ENCODE measurements at regions not wholly inside any gene's neighbourhood (a gene's known extent, or its start where the extent isn't known, plus 50 kb on each side); places are given as distances from the start of the nearest gene placed in this dataset.
"Not testable (repeated sequence)": the region's sequence is repeated elsewhere in the genome, so short reads cannot be mapped to it uniquely, and the experiment has no call there.

DNA sequence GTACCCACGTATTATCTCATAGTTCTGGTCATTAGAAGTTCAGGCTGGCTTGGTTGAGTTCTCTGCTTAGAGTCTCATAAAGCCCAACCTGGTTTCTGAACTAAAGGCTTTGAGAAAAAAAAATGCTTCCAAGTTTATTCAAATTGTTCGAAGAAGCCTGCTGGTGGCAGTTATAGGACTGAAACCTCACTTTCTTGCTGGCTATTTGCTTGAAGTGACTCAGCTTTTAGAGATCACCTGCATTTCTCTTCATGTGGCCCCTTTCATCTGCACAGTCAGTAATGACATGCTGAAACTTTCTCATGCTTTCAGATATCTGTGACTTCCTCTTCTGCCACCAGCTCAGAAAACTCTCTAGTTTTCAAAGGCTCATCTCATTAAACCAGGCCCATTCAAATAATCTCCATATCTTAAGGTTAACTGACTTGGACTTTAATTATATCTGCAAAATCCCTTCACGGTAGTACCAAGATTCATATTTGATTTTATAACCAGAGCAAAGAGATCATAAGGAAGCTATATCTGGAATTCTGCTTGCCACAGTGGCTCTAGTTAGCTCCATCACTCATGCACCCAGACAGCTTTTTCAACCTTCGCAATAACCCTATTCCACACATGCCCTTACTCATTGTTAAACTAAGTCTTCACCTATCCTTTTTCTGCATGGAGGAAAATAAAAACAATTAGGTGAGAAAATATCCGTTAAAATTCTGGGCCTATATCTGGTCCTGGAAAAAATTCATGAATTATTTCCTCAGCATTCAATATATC lies 433.8 kb upstream of the CBLB start:
- Histone ChIP-seq H3K27me3 (no peaks in the 10 kb centered on the region), H3K36me3 (no peaks in the 10 kb centered on the region), H4K20me1 (no peaks in the 10 kb centered on the region), H3K4me3 (no peak overlapping the region), H3K4me2 (no peak overlapping the region), H3K27ac (no peak overlapping the region), H3K9ac (no peak overlapping the region), H3K4me1 (no peaks in the 10 kb centered on the region), H3K9me3 (no peaks in the 10 kb centered on the region)
- no peak for TF ChIP-seq Cebpa-rat (IDR thresholded peaks at IDR 0.05)

DNA sequence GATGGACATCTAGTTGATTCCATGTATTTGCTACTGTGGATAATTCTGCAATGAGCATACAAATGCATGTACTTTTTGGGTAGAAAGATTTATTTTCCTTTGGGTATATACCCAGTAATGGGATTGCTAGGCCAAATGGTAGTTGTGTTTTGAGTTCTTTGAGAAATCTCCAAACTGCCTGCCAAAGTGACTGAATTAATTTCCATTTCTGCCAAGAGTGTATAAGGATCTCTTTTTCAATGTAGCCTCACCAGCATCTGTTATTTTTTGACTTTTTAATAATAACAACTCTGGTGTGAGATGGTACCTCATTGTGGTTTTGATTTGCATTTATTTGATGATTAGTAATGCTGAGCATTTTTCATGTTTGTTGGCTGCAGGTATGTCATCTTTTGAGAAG lies 435.0 kb upstream of the CBLB start:
- H3K27ac ChIP-seq: no peak overlapping the region
- H3K9ac ChIP-seq: no peak overlapping the region
- H3K4me1 ChIP-seq: no peaks in the 10 kb centered on the region
- H3K9me3 ChIP-seq: no peaks in the 10 kb centered on the region
- no peaks in the 10 kb centered on the region for H3K27me3 ChIP-seq
- no peak overlapping the region for H3K4me2 ChIP-seq
- H3K36me3 ChIP-seq: no peaks in the 10 kb centered on the region
- H3K4me3 ChIP-seq: no peak overlapping the region
- no peak for TF ChIP-seq Cebpa-rat (IDR thresholded peaks at IDR 0.05)
- H4K20me1 ChIP-seq: no peaks in the 10 kb centered on the region

DNA sequence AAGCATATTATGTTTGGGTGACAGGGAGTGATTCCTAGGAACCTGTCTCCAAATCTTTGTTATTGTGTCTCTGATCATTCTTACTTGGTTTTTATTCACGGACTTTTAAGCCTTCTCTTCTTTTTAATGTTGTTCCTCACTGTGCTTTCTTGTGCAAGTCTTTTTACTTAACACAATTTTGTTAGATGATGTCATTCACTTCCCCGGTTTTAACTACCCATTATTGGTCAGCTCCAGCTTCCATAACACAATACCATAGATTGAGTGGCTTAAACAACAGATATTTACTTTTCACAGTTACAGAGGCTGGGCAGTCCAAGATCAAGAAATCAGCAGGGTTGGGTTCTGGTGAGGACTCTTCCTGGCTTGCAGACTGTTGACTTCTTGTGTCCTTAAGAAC lies 436.3 kb upstream of the CBLB start:
- TF ChIP-seq Cebpa-rat (IDR thresholded peaks at IDR 0.05): no peak
- H3K9ac ChIP-seq: no peak overlapping the region
- no peaks in the 10 kb centered on the region for H3K4me1 ChIP-seq
- no peak overlapping the region for H3K4me2 ChIP-seq
- no peaks in the 10 kb centered on the region for H3K27me3 ChIP-seq
- no peaks in the 10 kb centered on the region for H4K20me1 ChIP-seq
- no peak overlapping the region for H3K27ac ChIP-seq
- no peaks in the 10 kb centered on the region for H3K36me3 ChIP-seq
- no peak overlapping the region for H3K4me3 ChIP-seq
- H3K9me3 ChIP-seq: no peaks in the 10 kb centered on the region

DNA sequence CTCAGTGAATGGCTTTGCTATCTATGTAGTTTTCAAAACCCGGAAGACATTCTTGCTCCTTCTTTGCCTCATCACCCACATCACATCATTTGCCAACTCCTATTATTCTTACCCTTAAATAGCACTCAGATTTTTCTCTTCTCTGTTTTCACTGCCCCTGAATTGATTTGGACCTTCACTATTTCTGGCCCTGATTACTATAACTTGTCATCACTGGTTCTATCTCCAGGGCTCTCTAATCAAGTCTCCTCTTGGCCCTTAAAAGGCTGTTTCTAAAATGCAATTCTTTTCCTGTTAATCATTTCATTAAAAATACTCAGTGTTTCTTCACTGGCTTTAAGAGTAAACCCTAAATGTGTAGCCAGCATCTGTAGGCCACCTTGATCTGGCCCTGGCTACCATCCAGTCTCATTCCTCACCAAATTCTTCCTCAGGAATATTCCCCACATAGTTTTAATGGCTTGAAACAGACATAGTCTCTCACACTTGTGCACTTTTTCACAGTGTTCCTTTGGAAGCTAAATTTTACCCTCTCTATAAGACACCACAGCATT lies 437.1 kb upstream of the CBLB start:
- H3K36me3 ChIP-seq: no peaks in the 10 kb centered on the region
- no peak overlapping the region for H3K9ac ChIP-seq
- TF ChIP-seq Cebpa-rat (IDR thresholded peaks at IDR 0.05): no peak
- no peaks in the 10 kb centered on the region for H4K20me1 ChIP-seq
- H3K4me1 ChIP-seq: no peaks in the 10 kb centered on the region
- no peaks in the 10 kb centered on the region for H3K27me3 ChIP-seq
- no peak overlapping the region for H3K4me3 ChIP-seq
- H3K27ac ChIP-seq: no peak overlapping the region
- no peak overlapping the region for H3K4me2 ChIP-seq
- H3K9me3 ChIP-seq: no peaks in the 10 kb centered on the region

DNA sequence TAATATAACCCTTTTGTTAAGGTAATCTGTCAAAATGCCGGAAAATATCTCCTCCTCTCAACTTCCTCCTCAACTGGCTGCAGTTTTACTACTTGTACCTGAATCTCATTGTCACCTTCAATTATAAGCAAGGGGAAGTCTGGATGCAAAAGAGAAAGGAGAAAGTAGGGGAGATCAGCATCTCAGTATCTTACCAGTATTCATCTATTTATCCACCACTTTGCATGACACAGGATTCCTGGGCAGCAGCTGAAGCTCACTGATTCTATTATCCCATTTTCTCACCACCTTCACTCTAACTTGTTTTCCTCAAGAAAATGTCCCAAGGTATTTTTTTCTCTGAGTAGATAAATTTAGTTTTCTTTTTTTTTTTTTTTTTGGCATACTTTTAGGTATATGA lies 440.5 kb upstream of the CBLB start:
- Histone ChIP-seq H3K4me1 (no peaks in the 10 kb centered on the region), H3K4me3 (no peak overlapping the region), H3K36me3 (no peaks in the 10 kb centered on the region), H3K27me3 (no peaks in the 10 kb centered on the region), H3K9ac (no peak overlapping the region), H3K9me3 (no peaks in the 10 kb centered on the region), H3K27ac (no peak overlapping the region), H3K4me2 (no peak overlapping the region), H4K20me1 (no peaks in the 10 kb centered on the region)
- no peak for TF ChIP-seq Cebpa-rat (IDR thresholded peaks at IDR 0.05)

DNA sequence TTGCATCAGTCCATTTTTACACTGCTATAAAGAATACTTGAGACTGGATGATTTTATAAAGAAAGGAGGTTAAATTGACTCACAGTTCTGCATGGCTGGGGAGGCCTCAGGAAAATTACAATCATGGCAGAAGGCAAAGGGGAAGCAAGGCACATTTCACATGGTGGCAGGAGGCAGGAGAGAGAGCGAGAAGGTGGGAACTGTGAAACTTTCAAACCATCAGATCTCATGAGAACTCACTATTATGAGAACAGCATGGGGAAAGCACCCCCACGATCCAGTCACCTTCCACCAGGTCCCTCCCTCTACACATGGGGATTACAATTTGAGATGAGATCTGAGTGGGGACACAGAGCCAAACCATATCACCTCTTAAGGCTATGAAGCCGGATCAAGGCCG lies 441.0 kb upstream of the CBLB start:
- not testable (repeated sequence) for H3K4me1 ChIP-seq, H4K20me1 ChIP-seq, H3K9ac ChIP-seq, H3K4me3 ChIP-seq, H3K9me3 ChIP-seq, H3K36me3 ChIP-seq, H3K27me3 ChIP-seq, H3K27ac ChIP-seq, H3K4me2 ChIP-seq

DNA sequence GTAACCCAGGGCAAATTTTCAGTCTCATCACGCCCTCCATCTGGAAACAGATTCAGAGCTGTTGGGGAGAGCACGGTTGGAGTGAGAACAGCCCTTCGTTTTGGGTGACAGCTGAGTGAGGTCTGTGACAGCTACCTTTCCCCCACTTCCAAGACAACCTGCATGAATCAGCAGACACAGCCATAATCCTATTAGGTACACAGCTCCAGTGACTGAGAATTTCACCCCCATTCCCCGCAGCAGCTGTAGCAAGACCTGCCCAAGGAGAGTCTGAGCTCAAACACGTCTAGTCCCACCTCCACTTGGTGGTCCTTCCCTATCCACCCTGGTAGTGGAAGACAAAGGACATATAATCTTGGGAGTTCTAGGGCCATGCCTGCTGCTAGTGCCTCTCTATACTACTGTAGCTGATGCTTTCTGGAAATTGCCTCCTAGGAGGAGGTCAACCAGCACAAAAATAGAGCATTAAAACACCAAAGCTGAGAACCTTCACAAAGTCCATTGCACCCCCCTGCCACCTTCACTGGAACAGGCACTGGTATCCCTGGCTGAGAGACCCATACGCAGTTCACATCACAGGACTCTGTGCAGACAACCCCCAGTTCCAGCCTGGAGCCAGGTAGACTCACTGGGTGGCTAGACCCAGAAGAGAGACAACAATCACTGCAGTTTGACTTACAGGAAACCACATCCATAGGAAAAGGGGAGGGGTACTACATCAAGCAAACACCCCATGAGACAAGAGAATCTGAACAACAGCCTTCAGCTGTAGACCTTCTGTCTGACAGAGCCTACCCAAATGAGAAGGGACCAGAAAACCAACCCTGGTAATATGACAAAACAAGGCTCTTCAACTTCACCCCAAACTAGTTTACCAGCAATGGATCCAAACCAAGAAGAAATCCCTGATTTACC lies 448.6 kb upstream of the CBLB start:
- Histone ChIP-seq H3K27ac (no peak overlapping the region), H3K9ac (no peak overlapping the region), H3K27me3 (no peaks in the 10 kb centered on the region), H3K9me3 (no peaks in the 10 kb centered on the region), H3K4me2 (no peak overlapping the region), H3K4me1 (no peaks in the 10 kb centered on the region), H4K20me1 (no peaks in the 10 kb centered on the region), H3K4me3 (no peak overlapping the region), H3K36me3 (no peaks in the 10 kb centered on the region)
- no peak for TF ChIP-seq Cebpa-rat (IDR thresholded peaks at IDR 0.05)

DNA sequence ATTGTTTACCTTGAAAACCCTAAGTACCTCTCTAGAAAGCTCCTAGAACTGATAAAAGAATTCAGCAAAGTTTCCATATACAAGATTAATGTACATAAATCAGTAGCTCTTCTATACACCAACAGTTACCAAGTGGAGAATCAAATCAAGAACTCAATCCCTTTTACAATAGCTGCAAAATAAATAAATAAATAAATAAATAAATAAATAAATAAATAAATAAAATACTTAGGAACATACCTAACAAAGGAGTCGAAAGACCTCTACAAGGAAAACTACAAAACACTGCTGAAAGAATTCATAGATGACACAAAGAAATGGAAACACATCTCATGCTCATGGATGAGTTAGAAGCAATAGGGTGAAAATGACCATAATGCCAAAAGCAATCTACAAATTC lies 452.6 kb upstream of the CBLB start:
- not testable (repeated sequence) for H3K36me3 ChIP-seq, H3K9ac ChIP-seq, H3K4me2 ChIP-seq, H4K20me1 ChIP-seq, H3K4me3 ChIP-seq, H3K4me1 ChIP-seq, H3K27me3 ChIP-seq, H3K27ac ChIP-seq
- H3K9me3 ChIP-seq: peaks cover 11% of the 10 kb centered on the region

DNA sequence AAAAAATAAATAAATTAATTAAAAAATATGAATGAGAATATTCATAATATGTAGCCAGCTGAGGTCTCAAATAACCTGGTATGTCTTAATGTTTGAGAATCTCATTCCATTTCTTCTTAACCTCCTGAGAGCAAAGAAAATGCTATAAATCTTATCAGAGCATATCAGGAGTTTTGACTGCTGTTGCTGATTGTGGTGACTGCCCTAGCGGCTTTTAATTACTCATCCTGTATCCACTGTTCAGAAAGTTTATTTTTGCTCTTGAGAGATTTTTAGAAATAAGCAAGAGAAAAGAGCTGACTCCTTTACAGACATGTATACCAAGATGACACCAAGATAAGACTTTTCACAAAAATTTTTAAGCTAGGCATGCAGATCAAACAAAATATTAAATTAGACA lies 454.8 kb upstream of the CBLB start:
- no peaks in the 10 kb centered on the region for H3K27me3 ChIP-seq

More for the DNA sequence above, 454.8 kb upstream of the CBLB start:
- H3K9ac ChIP-seq: no peak overlapping the region
- no peaks in the 10 kb centered on the region for H4K20me1 ChIP-seq
- no peaks in the 10 kb centered on the region for H3K36me3 ChIP-seq
- no peak for TF ChIP-seq Cebpa-rat (IDR thresholded peaks at IDR 0.05)
- H3K4me2 ChIP-seq: no peak overlapping the region
- H3K9me3 ChIP-seq: peaks cover 11% of the 10 kb centered on the region
- no peak overlapping the region for H3K4me3 ChIP-seq
- H3K4me1 ChIP-seq: no peaks in the 10 kb centered on the region
- H3K27ac ChIP-seq: no peak overlapping the region

Data from BLaER1 (cell line).